Kidney epithelial cell (primary cell): ENCODE measurements at regions not wholly inside any gene's neighbourhood (a gene's known extent, or its start where the extent isn't known, plus 50 kb on each side); places are given as distances from the start of the nearest gene placed in this dataset.
"Not testable (repeated sequence)": the region's sequence is repeated elsewhere in the genome, so short reads cannot be mapped to it uniquely, and the experiment has no call there.

ENCODE experiments used
- DNase-seq: peaks from one replicate; pipeline ENCODE4 v3.0.0-alpha.2; 2010; ENCODE audit warnings: low read depth
- H3K27me3 ChIP-seq: 2 replicates; pipeline ENCODE4 v1.6.0; 2011; ENCODE audit warnings: low read length; ENCODE audit not compliant: control insufficient read depth, insufficient read depth
- H3K36me3 ChIP-seq: 2 replicates; pipeline ENCODE4 v1.5.1; 2011; ENCODE audit warnings: low read length; ENCODE audit not compliant: control insufficient read depth, insufficient read depth
- H3K4me3 ChIP-seq: 2 replicates; pipeline ENCODE4 v1.5.1; 2011; ENCODE audit warnings: low read depth, mild to moderate bottlenecking, control low read depth, low read length
- CTCF ChIP-seq: IDR thresholded peaks from 2 replicates; pipeline ENCODE4 v1.5.1; 2011; ENCODE audit warnings: mild to moderate bottlenecking, moderate library complexity, low read length, control low read depth, inconsistent platforms; ENCODE audit not compliant: insufficient read depth, poor library complexity, severe bottlenecking

GRCh38 chr7:112986256-112987031, 100.2 kb downstream of the GPR85 start:
- Histone ChIP-seq H3K4me3 (no peak overlapping the region), H3K27me3 (no peaks in the 10 kb centered on the region), H3K36me3 (no peaks in the 10 kb centered on the region)
- DNase-seq, result no peak
- no peak for TF ChIP-seq CTCF

DNA sequence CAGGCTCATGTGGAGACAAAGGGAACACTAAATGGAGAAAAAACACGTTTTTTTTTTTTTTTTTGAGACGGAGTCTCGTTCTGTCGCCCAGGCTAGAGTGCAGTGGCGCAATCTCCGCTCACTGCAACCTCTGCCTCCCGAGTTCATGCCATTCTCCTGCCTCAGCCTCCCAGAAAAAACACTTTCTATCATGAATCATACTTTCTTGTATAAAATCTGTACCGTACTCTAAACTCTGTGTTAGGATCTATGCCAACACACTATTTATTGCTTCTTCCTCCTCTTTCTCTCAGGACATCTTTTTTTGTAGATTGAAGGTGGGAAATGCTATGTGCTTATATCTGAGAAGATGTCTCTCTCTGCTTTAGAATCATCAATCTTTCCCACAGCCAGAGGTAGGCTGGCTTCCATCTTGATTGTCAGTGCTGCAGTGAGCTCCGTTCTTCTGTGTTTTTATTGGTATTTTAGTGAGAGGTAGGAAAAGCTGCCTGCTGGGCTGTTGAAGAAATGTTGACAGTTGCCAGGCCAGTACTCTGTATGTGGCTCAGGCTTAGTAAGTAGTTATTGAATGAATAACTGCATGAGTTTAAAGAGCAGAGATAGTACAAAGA, 101.1 kb downstream of the GPR85 start:
- Histone ChIP-seq H3K27me3 (no peaks in the 10 kb centered on the region), H3K4me3 (no peak overlapping the region), H3K36me3 (no peaks in the 10 kb centered on the region)
- TF ChIP-seq CTCF, result no peak
- no peak for DNase-seq

DNA sequence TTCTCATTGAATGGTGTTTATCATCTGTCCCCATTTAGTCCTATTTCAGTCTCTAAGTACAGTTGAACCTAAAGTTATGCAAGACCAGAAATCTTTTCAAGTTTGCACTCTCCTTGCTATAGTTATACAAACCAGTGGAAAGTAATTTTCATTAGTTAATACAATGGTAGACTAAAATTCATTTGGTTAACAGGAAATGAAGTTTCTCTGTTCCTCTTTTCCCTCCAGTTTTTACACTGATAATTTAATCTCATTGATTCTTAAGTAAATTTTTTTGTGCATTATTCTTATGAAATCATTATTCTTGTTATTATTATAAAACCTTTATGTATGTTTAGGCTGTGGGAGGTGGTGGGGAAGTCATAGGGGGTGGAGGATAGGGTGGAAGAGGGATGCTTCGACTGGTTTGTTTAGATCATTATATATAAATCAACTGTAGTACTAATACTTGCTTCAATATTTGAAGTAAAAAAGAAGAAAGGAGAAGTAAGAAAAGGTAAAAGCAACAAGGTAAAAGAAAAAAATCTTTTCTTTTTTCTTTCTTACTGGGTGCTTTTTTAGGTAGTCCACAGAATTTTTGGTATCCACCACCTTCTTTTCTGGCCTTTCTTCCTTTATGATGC, 104.1 kb downstream of the GPR85 start:
- no peak for DNase-seq
- TF ChIP-seq CTCF, result no peak
- Histone ChIP-seq H3K4me3 (no peak overlapping the region), H3K27me3 (no peaks in the 10 kb centered on the region), H3K36me3 (no peaks in the 10 kb centered on the region)

DNA sequence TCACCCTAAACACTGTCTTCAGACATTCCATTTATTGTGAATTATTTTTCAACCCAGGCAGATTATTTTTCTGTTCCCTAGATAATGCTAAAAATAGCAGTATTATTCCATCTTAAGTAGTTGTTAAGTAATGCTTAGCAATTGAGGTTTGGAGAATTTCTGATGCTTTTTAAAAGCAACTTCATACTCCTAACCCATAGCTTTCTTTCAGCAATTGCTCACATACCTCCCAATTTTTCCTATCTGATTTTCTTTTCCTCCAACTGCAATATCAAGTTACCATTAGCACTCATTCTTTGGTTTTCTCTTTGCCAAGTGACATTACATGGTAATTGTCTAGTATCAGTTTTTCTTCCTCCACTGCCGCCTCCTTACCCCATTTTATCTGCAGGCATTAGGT, 104.7 kb downstream of the GPR85 start:
- H3K27me3 ChIP-seq, result no peaks in the 10 kb centered on the region
- H3K4me3 ChIP-seq, result no peak overlapping the region
- no peaks in the 10 kb centered on the region for H3K36me3 ChIP-seq
- no peak for TF ChIP-seq CTCF
- no peak for DNase-seq

DNA sequence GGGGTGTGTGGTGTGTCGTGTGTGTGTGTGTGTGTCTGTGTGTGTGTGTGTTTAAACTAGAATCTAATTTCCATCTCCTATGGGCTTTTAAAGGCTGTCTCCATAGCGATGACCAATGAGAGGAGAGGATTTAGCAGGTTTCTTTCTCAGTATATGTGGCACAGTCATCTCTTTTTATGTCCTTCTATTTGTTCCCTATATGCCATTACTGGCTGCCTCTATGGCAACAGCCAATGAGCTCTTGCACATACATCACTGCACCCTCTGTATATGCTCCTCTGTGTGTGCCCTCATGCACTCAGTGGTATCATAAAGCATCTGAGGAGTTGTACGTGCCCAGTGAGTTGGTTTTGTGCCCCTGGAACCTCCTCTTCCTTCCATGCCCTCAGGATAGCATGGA, 107.6 kb downstream of the GPR85 start:
- not testable (repeated sequence) for H3K36me3 ChIP-seq, DNase-seq, H3K4me3 ChIP-seq, H3K27me3 ChIP-seq

DNA sequence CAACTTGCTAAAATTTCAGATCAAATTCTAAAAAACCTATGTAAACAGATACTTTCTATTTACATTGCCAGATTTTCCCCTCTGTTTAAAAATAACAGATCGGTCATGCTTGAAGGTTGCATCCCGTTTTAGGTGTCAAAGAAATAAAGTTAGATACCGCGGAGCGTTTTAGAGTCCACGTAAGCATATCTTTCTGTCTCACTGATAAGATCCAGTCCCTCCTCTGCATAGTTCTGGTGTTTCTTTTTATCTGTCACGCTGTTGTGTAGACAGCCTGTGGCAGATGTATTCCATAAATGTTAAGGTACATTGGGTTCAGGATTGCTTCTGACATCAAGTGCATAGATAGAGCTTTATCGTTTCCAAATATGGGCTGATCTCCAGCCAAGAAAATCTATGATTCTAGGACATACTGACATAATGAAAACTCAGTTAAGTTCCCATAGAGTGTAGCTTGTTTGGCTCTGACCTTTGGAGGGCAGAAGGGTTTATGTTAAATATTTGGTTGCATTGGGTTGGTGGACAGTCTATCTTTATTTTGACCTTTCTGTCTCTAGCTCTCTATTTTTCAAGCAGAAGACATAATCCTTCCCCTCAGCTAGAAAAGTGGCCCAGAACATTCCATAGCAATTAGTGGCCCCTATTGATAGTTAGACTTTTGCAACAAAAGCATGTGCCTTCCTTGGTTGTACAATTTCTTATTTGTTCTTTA, 109.2 kb downstream of the GPR85 start:
- not testable (repeated sequence) for H3K27me3 ChIP-seq, H3K4me3 ChIP-seq, DNase-seq, H3K36me3 ChIP-seq
